A673 (cell line): ENCODE measurements at regions not wholly inside any gene's neighbourhood (a gene's known extent, or its start where the extent isn't known, plus 50 kb on each side); places are given as distances from the start of the nearest gene placed in this dataset.

ENCODE experiments used
- EZH2 ChIP-seq: fragments of 200-600 bp; sonication (generic); IDR thresholded peaks from 2 replicates; pipeline ENCODE4 v1.6.1; 2017; ENCODE audit warnings: borderline replicate concordance, low read depth, mild to moderate bottlenecking, mixed read lengths, antibody characterized with exemption, low read length; ENCODE audit not compliant: poor library complexity, severe bottlenecking
- TF ChIP-seq, protein P1 (sequence below): fragments of 300-800, 200-600 bp; sonication (generic); conservative IDR thresholded peaks from 2 replicates; pipeline ENCODE4 v1.5.1; 2017; ENCODE audit warnings: low read depth, mild to moderate bottlenecking, antibody characterized with exemption, low read length, moderate library complexity, mixed read lengths

GRCh38 chr4:82069883-82070638 is 303.7 kb downstream of the HNRNPD start:
- TF ChIP-seq, protein P1, sequence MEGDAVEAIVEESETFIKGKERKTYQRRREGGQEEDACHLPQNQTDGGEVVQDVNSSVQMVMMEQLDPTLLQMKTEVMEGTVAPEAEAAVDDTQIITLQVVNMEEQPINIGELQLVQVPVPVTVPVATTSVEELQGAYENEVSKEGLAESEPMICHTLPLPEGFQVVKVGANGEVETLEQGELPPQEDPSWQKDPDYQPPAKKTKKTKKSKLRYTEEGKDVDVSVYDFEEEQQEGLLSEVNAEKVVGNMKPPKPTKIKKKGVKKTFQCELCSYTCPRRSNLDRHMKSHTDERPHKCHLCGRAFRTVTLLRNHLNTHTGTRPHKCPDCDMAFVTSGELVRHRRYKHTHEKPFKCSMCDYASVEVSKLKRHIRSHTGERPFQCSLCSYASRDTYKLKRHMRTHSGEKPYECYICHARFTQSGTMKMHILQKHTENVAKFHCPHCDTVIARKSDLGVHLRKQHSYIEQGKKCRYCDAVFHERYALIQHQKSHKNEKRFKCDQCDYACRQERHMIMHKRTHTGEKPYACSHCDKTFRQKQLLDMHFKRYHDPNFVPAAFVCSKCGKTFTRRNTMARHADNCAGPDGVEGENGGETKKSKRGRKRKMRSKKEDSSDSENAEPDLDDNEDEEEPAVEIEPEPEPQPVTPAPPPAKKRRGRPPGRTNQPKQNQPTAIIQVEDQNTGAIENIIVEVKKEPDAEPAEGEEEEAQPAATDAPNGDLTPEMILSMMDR = no peak
- no peak for TF ChIP-seq EZH2
